ENCODE measurements at regions not wholly inside any gene's neighbourhood (a gene's known extent, or its start where the extent isn't known, plus 50 kb on each side); places are given as distances from the start of the nearest gene placed in this dataset.

GRCh38 chr9:16157216-16157615 is 604.4 kb downstream of the CCDC171 start:
- no peaks in the 10 kb centered on the region for H3K9me3 ChIP-seq
- no peaks in the 10 kb centered on the region for H3K27me3 ChIP-seq
- no peak overlapping the region for H3K4me3 ChIP-seq (ENCODE audit: low read depth, low read length)
- H3K36me3 ChIP-seq: no peaks in the 10 kb centered on the region
- TF ChIP-seq CTCF (IDR thresholded peaks at IDR 0.05; ENCODE audit: low read depth, low read length): no peak
- peaks cover 40% of the 10 kb centered on the region for H3K4me1 ChIP-seq
- DNase-seq: no peak

GRCh38 chr9:16157651-16158050 is 604.8 kb downstream of the CCDC171 start:
- H3K9me3 ChIP-seq: no peaks in the 10 kb centered on the region

GRCh38 chr9:16158093-16158492 is 605.2 kb downstream of the CCDC171 start:
- no peak for DNase-seq
- no peak for TF ChIP-seq CTCF (IDR thresholded peaks at IDR 0.05; ENCODE audit: low read depth, low read length)
- H3K27me3 ChIP-seq: no peaks in the 10 kb centered on the region
- H3K4me1 ChIP-seq: peaks cover 32% of the 10 kb centered on the region
- H3K4me3 ChIP-seq (ENCODE audit: low read depth, low read length): no peak overlapping the region
- H3K9me3 ChIP-seq: no peaks in the 10 kb centered on the region
- H3K36me3 ChIP-seq: no peaks in the 10 kb centered on the region

More at GRCh38 chr9:16157651-16158050, 604.8 kb downstream of the CCDC171 start:
- Histone ChIP-seq H3K4me1 (peaks cover 36% of the 10 kb centered on the region), H3K27me3 (no peaks in the 10 kb centered on the region), H3K36me3 (no peaks in the 10 kb centered on the region), H3K4me3 (ENCODE audit: low read depth, low read length) (no peak overlapping the region)
- no peak for TF ChIP-seq CTCF (IDR thresholded peaks at IDR 0.05; ENCODE audit: low read depth, low read length)
- no peak for DNase-seq

GRCh38 chr9:16161483-16161882 is 608.6 kb downstream of the CCDC171 start:
- Histone ChIP-seq H3K4me3 (ENCODE audit: low read depth, low read length) (no peak overlapping the region), H3K4me1 (peaks cover 21% of the 10 kb centered on the region), H3K9me3 (no peaks in the 10 kb centered on the region), H3K36me3 (no peaks in the 10 kb centered on the region), H3K27me3 (no peaks in the 10 kb centered on the region)
- no peak for DNase-seq
- TF ChIP-seq CTCF (IDR thresholded peaks at IDR 0.05; ENCODE audit: low read depth, low read length): no peak

GRCh38 chr9:16170119-16170518 is 617.3 kb downstream of the CCDC171 start:
- no peak for DNase-seq
- Histone ChIP-seq H3K4me1 (no peaks in the 10 kb centered on the region; the same call in 1 of the 2 replicates), H3K36me3 (no peaks in the 10 kb centered on the region), H3K9me3 (no peaks in the 10 kb centered on the region), H3K27me3 (no peaks in the 10 kb centered on the region), H3K4me3 (ENCODE audit: low read depth, low read length) (no peak overlapping the region)
- TF ChIP-seq CTCF (IDR thresholded peaks at IDR 0.05; ENCODE audit: low read depth, low read length): no peak

- no peak for DNase-seq
- TF ChIP-seq CTCF (IDR thresholded peaks at IDR 0.05; ENCODE audit: low read depth, low read length): no peak
- no peaks in the 10 kb centered on the region for H3K36me3 ChIP-seq
- no peaks in the 10 kb centered on the region for H3K27me3 ChIP-seq
- no peak overlapping the region for H3K4me3 ChIP-seq (ENCODE audit: low read depth, low read length)
- H3K9me3 ChIP-seq: no peaks in the 10 kb centered on the region
- no peaks in the 10 kb centered on the region; the same call in 1 of the 2 replicates for H3K4me1 ChIP-seq
These were observed 619.1 kb downstream of the CCDC171 start for GRCh38 chr9:16171911-16172310.

Measured in BE2C (cell line).